ENCODE measurements at regions not wholly inside any gene's neighbourhood (a gene's known extent, or its start where the extent isn't known, plus 50 kb on each side); places are given as distances from the start of the nearest gene placed in this dataset.

DNA sequence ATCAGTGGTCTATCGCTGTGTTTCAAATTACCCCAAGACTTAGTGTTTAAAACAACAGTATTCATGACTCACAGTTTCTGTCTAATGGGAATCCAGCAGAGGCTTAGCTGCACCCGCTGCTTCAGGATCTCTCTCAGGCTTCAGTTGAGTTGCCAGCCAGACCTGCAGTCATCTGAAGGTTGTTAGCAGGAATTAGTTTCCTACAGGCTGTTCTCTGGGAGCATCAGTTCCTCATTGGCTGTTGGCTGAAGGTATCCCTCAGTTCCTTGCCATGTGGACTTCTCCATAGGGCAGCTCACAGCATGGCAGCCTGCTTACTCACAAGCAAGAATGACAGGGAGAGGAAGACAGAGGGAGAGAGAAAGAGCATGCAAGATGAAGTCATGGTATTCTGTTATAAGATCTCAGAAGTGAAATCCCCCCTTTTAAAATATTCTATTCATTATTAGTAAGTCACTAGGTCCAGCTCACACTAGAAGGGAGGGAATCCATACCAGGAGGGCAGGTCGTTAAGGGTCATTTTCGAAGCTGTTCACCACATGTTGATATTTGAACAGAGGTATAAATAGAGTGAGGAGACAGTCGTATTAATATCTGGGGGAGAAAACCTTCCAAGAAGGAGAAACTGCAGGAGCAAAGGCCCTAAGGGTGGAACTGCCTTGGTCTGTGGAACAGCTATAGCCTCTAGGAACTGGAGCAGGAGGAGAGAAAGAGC lies 473.9 kb upstream of the PPP2R3A start:
- Histone ChIP-seq H3K4me3 (ENCODE audit: low read depth, low read length) (no peak overlapping the region), H3K27me3 (ENCODE audit: control insufficient read depth, insufficient read depth, low read length) (no peaks in the 10 kb centered on the region), H3K27ac (ENCODE audit: low read depth, low read length) (no peak overlapping the region), H3K4me1 (ENCODE audit: control insufficient read depth, insufficient read depth, low read length) (no peaks in the 10 kb centered on the region), H3K36me3 (ENCODE audit: control insufficient read depth, insufficient read depth, low read length) (no peaks in the 10 kb centered on the region), H3K9me3 (ENCODE audit: control insufficient read depth, insufficient read depth, low read length) (no peaks in the 10 kb centered on the region)
- WGBS (ENCODE audit: insufficient coverage), result 81% methylated on average over 4 of the region's 5 CpGs
- DNase-seq (ENCODE audit: low read depth in 4 of 6, low spot score in 6 of 6), result peak in 1 of 6 donors; percentile 42

DNA sequence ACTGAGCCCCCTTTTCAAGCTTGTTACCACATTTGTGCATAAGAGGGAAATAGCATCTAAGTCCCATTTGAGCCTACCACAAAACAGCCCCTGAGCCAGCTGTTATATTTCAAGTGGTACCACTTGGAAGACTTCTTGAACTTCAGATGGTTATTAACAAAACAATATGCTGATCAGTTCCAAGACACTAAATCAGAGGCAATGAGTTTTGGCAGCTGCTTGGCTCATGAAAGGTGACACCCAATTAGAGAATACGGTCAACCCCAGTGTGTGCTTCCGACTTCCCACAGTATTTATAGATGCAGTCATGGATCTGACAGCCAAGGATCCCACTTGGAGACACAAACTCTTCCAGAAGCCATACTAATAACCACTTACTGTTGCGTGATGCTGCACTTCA lies 469.6 kb upstream of the PPP2R3A start:
- no peak overlapping the region for H3K27ac ChIP-seq (ENCODE audit: low read depth, low read length)
- 83% methylated on average over 2 of the region's 3 CpGs for WGBS (ENCODE audit: insufficient coverage)
- no peaks in the 10 kb centered on the region for H3K36me3 ChIP-seq (ENCODE audit: control insufficient read depth, insufficient read depth, low read length)
- H3K4me3 ChIP-seq (ENCODE audit: low read depth, low read length), result no peak overlapping the region
- no peaks in the 10 kb centered on the region for H3K4me1 ChIP-seq (ENCODE audit: control insufficient read depth, insufficient read depth, low read length)
- H3K9me3 ChIP-seq (ENCODE audit: control insufficient read depth, insufficient read depth, low read length), result no peaks in the 10 kb centered on the region
- H3K27me3 ChIP-seq (ENCODE audit: control insufficient read depth, insufficient read depth, low read length), result no peaks in the 10 kb centered on the region
- no peak for DNase-seq (ENCODE audit: low read depth in 4 of 6, low spot score in 6 of 6)

DNA sequence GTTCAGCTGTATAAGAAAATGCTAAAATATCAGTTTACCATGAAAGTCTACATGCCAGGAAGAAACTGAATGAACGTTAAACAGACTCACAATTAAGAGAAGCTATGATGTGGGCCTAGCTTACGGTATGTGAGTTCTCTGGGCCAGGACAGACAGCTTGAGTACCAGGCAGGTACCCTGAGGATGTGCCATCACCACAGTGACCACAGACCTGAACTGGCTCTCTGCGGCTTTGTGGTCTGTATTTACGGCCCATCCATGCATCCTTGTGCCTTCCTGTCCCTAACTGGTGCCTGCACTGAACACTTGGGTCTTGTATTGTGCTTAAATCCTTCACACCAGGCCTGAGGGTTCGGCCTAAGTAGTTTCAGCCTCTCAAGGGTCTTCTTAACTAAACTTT lies 467.5 kb upstream of the PPP2R3A start:
- Histone ChIP-seq H3K4me1 (ENCODE audit: control insufficient read depth, insufficient read depth, low read length) (peaks cover 2% of the 10 kb centered on the region), H3K27me3 (ENCODE audit: control insufficient read depth, insufficient read depth, low read length) (peaks cover 3% of the 10 kb centered on the region), H3K9me3 (ENCODE audit: control insufficient read depth, insufficient read depth, low read length) (no peaks in the 10 kb centered on the region), H3K36me3 (ENCODE audit: control insufficient read depth, insufficient read depth, low read length) (no peaks in the 10 kb centered on the region), H3K4me3 (ENCODE audit: low read depth, low read length) (no peak overlapping the region), H3K27ac (ENCODE audit: low read depth, low read length) (no peak overlapping the region)
- 93% methylated on average over 5 of the region's 5 CpGs for WGBS (ENCODE audit: insufficient coverage)
- DNase-seq (ENCODE audit: low read depth in 4 of 6, low spot score in 6 of 6), result no peak

DNA sequence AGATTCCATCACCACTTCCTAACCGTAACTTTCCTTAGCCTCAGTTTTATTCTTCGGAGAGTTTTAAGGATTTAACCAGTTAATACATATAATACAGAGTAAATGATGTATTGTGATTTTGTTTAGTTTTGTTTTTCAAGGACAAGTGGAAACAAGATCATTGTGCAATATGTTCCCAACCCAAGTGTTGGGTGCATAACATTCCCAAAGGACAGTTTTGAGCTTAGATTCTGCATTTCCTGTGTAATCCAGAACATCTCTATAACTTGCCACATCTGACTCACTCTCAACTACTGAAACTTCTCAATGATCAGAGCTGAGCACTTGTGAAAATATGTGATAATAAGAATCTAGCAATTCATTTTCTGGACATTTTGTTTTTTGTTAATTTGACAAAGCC lies 466.1 kb upstream of the PPP2R3A start:
- DNase-seq (ENCODE audit: low read depth in 4 of 6, low spot score in 6 of 6), result no peak
- Histone ChIP-seq H3K9me3 (ENCODE audit: control insufficient read depth, insufficient read depth, low read length) (no peaks in the 10 kb centered on the region), H3K4me3 (ENCODE audit: low read depth, low read length) (no peak overlapping the region), H3K27me3 (ENCODE audit: control insufficient read depth, insufficient read depth, low read length) (peaks cover 5% of the 10 kb centered on the region), H3K4me1 (ENCODE audit: control insufficient read depth, insufficient read depth, low read length) (peaks cover 12% of the 10 kb centered on the region), H3K36me3 (ENCODE audit: control insufficient read depth, insufficient read depth, low read length) (no peaks in the 10 kb centered on the region), H3K27ac (ENCODE audit: low read depth, low read length) (no peak overlapping the region)
- no CpG with 5 or more reads among the region's 2 CpGs for WGBS (ENCODE audit: insufficient coverage)

DNA sequence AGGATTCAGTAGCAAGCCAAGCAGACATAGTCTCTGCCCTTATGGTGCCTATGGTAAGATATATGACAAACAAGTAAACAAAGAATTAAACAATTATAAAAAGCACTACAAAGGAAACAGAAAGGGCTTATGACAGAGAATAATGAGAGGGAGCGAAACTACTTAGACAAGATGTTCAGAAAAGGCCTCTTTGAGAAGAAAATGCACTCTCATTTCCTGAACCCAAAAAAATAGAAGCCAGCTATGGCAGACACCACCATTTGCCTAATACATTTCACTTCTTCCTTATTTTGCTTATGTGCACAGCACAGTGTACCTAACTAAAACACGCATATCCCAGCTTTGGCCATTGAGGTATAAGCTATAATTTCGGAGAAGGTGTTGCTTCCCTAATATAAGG lies 465.5 kb upstream of the PPP2R3A start:
- no peak overlapping the region for H3K27ac ChIP-seq (ENCODE audit: low read depth, low read length)
- peaks cover 12% of the 10 kb centered on the region for H3K4me1 ChIP-seq (ENCODE audit: control insufficient read depth, insufficient read depth, low read length)
- no CpG with 5 or more reads among the region's 3 CpGs for WGBS (ENCODE audit: insufficient coverage)
- no peaks in the 10 kb centered on the region for H3K9me3 ChIP-seq (ENCODE audit: control insufficient read depth, insufficient read depth, low read length)
- H3K27me3 ChIP-seq (ENCODE audit: control insufficient read depth, insufficient read depth, low read length), result peaks cover 5% of the 10 kb centered on the region
- H3K4me3 ChIP-seq (ENCODE audit: low read depth, low read length), result no peak overlapping the region
- H3K36me3 ChIP-seq (ENCODE audit: control insufficient read depth, insufficient read depth, low read length), result no peaks in the 10 kb centered on the region
- no peak for DNase-seq (ENCODE audit: low read depth in 4 of 6, low spot score in 6 of 6)

DNA sequence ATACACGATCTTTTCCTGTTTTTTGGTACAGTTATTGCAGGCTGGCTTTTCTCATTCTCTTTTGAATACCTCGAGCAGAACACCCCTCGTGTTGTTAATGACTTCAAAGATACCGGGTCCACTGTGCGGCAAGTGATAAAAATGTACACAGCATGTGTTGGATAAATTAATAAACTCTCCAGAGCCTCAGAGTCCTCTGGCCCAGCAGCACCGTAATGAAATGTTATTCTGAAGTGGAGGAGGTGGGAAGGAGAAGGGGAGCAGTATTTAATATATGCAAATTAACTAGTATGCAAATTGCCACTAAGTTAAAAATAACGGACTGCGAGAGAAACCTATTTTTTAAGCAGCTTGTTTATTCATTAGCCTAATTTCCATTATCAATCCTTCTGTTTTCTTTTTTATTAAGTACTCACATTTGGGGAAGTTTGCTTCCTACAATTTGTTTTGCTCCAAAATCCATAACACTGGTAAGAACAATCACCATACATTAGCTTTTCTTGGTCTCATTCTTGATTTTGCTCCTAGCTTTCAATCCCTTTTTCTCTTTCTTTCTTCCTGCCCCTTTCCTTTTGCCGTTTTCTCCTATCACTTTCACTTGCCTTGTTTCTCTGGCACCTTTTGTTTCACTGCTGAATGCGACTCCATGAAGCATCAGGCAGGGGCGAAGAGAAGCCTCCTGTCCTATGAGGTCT lies 462.3 kb upstream of the PPP2R3A start:
- 10% methylated on average over 3 of the region's 11 CpGs for WGBS (ENCODE audit: insufficient coverage)
- DNase-seq (ENCODE audit: low read depth in 4 of 6, low spot score in 6 of 6), result peak in 2 of 6 donors; percentile 17 to 86
- Histone ChIP-seq H3K4me3 (ENCODE audit: low read depth, low read length) (peak overlapping the region; percentile 17), H3K4me1 (ENCODE audit: control insufficient read depth, insufficient read depth, low read length) (peaks cover 12% of the 10 kb centered on the region), H3K9me3 (ENCODE audit: control insufficient read depth, insufficient read depth, low read length) (no peaks in the 10 kb centered on the region), H3K36me3 (ENCODE audit: control insufficient read depth, insufficient read depth, low read length) (no peaks in the 10 kb centered on the region), H3K27ac (ENCODE audit: low read depth, low read length) (no peak overlapping the region), H3K27me3 (ENCODE audit: control insufficient read depth, insufficient read depth, low read length) (peaks cover 5% of the 10 kb centered on the region)

DNA sequence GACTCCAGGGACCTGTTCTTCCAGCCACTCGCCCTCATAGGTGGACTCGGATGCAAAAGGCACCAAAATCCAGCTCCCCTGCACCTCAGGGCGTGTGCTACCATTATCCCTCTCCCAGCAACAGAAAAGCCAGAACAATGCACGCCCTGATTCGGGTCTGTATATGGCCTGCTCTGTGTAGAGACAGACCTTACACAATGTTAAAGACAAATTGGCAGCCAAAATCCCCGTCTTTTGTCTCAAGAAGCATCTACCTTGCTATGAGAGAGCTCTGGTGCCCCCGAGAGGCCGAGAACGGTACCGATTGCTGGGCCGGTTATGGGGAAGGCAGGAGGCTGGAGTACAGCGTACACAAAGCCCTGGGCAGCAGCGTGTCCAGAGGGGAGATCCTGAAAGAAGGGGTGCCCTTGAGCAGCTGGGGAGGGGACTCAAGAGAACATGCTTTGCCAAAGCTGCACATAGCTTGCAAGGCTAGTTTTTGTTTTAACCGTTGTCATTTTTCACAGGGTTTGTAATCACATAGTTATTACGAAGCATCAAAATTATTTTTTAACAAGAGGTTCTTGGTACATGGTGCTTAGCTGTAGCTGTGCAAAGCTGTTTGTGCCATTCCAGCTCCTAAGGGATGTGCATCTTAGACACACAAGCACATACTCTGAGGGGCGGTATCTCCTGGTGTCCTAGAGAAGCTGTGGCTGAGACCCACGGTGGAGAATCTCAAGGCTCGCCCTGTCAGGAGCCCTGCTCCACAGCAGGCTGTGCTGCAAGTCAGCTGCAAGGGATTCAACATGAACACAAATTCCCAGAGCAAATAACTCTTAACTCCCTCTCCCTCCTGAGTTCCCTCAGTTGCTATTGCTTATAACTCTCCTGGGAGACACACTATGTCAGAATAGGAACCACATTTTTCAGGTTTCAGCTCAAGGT lies 461.5 kb upstream of the PPP2R3A start:
- DNase-seq (ENCODE audit: low read depth in 4 of 6, low spot score in 6 of 6), result peak; percentile 62 to 98 (median 85)
- no peak overlapping the region for H3K27ac ChIP-seq (ENCODE audit: low read depth, low read length)

DNA sequence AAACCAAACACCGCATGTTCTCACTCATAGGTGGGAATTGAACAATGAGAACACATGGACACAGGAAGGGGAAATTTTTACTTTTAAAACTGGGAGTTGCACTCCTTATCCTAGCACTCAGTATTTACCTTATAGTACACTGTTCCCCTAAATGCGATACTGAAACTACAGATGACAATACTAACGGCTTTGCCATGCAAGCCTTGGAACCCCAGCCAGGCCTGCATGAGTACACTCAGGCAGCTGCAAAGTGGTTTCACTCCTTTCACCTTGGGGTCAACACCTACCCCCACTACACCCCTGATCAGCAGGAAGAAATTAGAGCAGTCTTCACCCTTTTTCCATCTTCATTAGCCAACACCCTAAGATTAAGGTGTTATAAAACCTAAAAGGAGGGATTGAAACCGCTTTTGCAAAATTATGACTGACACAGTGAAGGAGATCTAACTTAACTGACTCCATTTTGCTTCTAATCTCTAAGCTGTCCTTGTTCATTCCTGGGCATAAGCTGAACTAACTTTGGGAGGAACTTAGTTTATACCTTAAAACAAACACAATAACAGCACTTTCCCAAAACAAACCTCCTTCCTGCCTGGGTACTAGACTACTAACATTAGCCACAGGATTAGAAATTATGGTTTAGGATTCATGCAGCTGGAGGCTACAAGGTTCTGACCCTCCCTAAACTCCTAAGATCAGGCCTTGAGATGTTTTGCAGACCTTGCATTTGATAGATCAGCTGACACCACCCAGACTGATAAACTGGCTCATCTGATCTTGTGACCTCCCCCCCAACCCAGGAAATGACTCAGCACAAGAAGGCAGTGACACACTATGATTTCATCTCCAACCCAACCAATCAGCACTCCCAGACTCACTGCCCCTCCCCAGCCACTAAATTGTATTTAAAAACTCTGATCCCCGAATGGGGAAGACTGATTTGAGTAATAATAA lies 452.1 kb upstream of the PPP2R3A start:
- no peak for DNase-seq (ENCODE audit: low read depth in 4 of 6, low spot score in 6 of 6)
- H3K4me1 ChIP-seq (ENCODE audit: control insufficient read depth, insufficient read depth, low read length), result no peaks in the 10 kb centered on the region
- 100% methylated on average over 2 of the region's 5 CpGs for WGBS (ENCODE audit: insufficient coverage)
- peaks cover 3% of the 10 kb centered on the region for H3K9me3 ChIP-seq (ENCODE audit: control insufficient read depth, insufficient read depth, low read length)
- no peak overlapping the region for H3K4me3 ChIP-seq (ENCODE audit: low read depth, low read length)
- H3K36me3 ChIP-seq (ENCODE audit: control insufficient read depth, insufficient read depth, low read length), result no peaks in the 10 kb centered on the region
- no peak overlapping the region for H3K27ac ChIP-seq (ENCODE audit: low read depth, low read length)
- no peaks in the 10 kb centered on the region for H3K27me3 ChIP-seq (ENCODE audit: control insufficient read depth, insufficient read depth, low read length)

More for the DNA sequence above, 461.5 kb upstream of the PPP2R3A start:
- H3K4me1 ChIP-seq (ENCODE audit: control insufficient read depth, insufficient read depth, low read length), result peaks cover 12% of the 10 kb centered on the region
- H3K9me3 ChIP-seq (ENCODE audit: control insufficient read depth, insufficient read depth, low read length), result peaks cover under 1% of the 10 kb centered on the region
- WGBS (ENCODE audit: insufficient coverage), result 13% methylated on average over 14 of the region's 18 CpGs
- no peaks in the 10 kb centered on the region for H3K36me3 ChIP-seq (ENCODE audit: control insufficient read depth, insufficient read depth, low read length)
- H3K27me3 ChIP-seq (ENCODE audit: control insufficient read depth, insufficient read depth, low read length), result peaks cover 5% of the 10 kb centered on the region
- peak overlapping the region; percentile 17 for H3K4me3 ChIP-seq (ENCODE audit: low read depth, low read length)

DNA sequence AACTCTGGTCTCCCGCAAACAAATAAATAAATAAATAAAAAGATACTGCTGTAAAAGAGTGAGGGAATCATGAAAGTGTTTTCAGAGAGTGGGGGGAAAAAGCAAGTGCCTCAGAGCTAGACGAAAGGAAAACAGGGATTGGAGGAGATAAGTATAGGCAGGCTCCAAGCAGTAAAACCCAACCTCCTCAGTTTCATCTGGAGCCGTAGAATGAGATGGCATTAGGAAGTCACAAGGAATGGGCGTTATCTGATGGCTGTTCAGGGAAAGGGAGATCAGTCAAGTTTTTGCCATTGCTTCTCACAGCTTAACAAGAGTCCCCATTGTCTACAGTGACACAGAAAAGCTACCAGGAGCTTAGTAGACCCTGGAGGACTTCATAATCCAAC lies 451.5 kb upstream of the PPP2R3A start:
- H3K4me1 ChIP-seq (ENCODE audit: control insufficient read depth, insufficient read depth, low read length), result no peaks in the 10 kb centered on the region
- no peak overlapping the region for H3K4me3 ChIP-seq (ENCODE audit: low read depth, low read length)
- WGBS (ENCODE audit: insufficient coverage), result 100% methylated on average over 1 of the region's 4 CpGs
- DNase-seq (ENCODE audit: low read depth in 4 of 6, low spot score in 6 of 6), result no peak
- no peaks in the 10 kb centered on the region for H3K27me3 ChIP-seq (ENCODE audit: control insufficient read depth, insufficient read depth, low read length)
- H3K36me3 ChIP-seq (ENCODE audit: control insufficient read depth, insufficient read depth, low read length), result no peaks in the 10 kb centered on the region
- peaks cover 2% of the 10 kb centered on the region for H3K9me3 ChIP-seq (ENCODE audit: control insufficient read depth, insufficient read depth, low read length)
- no peak overlapping the region for H3K27ac ChIP-seq (ENCODE audit: low read depth, low read length)

All from spinal cord (tissue), 9 donors.